ENCODE measurements at regions not wholly inside any gene's neighbourhood (a gene's known extent, or its start where the extent isn't known, plus 50 kb on each side); places are given as distances from the start of the nearest gene placed in this dataset.

DNA sequence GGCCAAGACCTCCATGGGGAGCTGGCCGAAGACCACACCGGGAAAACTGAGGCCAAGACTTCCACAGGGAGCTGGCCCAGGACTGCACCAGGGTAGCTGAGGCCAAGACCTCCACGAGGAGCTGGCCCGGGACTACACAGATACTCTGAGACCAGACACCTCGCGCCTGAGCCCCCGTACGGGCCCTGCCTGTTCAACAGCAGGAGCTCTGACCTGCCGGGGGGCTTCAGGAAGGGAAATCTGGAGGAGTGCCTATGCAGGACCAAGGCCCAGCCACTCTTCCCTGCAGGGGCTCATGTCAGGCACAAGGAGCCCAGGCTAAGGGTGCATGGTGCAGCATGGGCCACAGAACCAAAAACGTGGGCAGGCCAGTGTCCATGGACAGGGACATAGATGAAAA is 151.6 kb downstream of the TMEM18 start:
- TF ChIP-seq, protein P1, sequence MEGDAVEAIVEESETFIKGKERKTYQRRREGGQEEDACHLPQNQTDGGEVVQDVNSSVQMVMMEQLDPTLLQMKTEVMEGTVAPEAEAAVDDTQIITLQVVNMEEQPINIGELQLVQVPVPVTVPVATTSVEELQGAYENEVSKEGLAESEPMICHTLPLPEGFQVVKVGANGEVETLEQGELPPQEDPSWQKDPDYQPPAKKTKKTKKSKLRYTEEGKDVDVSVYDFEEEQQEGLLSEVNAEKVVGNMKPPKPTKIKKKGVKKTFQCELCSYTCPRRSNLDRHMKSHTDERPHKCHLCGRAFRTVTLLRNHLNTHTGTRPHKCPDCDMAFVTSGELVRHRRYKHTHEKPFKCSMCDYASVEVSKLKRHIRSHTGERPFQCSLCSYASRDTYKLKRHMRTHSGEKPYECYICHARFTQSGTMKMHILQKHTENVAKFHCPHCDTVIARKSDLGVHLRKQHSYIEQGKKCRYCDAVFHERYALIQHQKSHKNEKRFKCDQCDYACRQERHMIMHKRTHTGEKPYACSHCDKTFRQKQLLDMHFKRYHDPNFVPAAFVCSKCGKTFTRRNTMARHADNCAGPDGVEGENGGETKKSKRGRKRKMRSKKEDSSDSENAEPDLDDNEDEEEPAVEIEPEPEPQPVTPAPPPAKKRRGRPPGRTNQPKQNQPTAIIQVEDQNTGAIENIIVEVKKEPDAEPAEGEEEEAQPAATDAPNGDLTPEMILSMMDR (IDR thresholded peaks at IDR 0.05 in 2 of 3, conservative IDR thresholded peaks at IDR 0.05 in 1 of 3; ENCODE audit: control insufficient read depth in 2 of 3, extremely low read depth in 1 of 3, insufficient read depth in 1 of 3, low read depth in 3 of 3, low read length in 3 of 3): no peak
- TF ChIP-seq ZNF384 (IDR thresholded peaks at IDR 0.05; ENCODE audit: borderline replicate concordance, low read depth, low read length) (no peak), YY1 (IDR thresholded peaks at IDR 0.05; ENCODE audit: low read depth, low read length) (no peak), ETV6 (conservative IDR thresholded peaks at IDR 0.05 in 1 of 2, IDR thresholded peaks at IDR 0.05 in 1 of 2; ENCODE audit: borderline replicate concordance in 1 of 2, low read depth in 1 of 2) (no peak), FOXK2 (IDR thresholded peaks at IDR 0.05) (no peak), EP300 (IDR thresholded peaks at IDR 0.05; ENCODE audit: borderline replicate concordance in 1 of 2, control insufficient read depth in 1 of 2, low read depth in 2 of 2, low read length in 2 of 2) (no peak), PAX8 (IDR thresholded peaks at IDR 0.05) (no peak), CHD2 (IDR thresholded peaks at IDR 0.05; ENCODE audit: borderline replicate concordance, low read depth, low read length) (no peak), EED (IDR thresholded peaks at IDR 0.05; ENCODE audit: low read depth) (no peak)

All from GM12878 (cell line).